Glomerular visceral epithelial cell (primary cell): ENCODE measurements at regions not wholly inside any gene's neighbourhood (a gene's known extent, or its start where the extent isn't known, plus 50 kb on each side); places are given as distances from the start of the nearest gene placed in this dataset.

Experiments
- DNase-seq: peaks from one replicate; pipeline ENCODE4 v3.0.0-alpha.2; 2016; ENCODE audit errors: extremely low spot score

- DNase-seq, result no peak
Observed at GRCh38 chr4:53777244-53777984, 186.1 kb upstream of the LNX1 start.

DNA sequence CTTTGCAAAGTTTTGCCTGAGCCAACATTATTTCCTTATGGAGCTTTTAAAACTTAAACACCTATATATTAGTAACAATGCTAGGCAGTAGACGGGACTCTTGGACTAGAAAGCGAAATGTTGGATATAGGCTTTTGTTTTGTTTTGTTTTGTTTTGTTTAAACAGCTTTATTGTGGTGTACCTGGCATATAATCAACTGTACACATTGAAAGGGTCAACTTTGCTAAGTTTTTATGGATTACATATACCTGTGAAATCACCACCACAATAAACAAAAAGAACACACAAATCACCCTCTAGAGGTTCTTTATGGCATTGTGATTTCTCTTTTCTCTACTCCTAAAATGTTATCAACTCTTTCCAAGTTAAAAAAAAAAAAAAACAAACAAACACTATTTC, 184.9 kb upstream of the LNX1 start:
- no peak for DNase-seq

GRCh38 chr4:53775381-53775780, 184.1 kb upstream of the LNX1 start:
- no peak for DNase-seq

DNA sequence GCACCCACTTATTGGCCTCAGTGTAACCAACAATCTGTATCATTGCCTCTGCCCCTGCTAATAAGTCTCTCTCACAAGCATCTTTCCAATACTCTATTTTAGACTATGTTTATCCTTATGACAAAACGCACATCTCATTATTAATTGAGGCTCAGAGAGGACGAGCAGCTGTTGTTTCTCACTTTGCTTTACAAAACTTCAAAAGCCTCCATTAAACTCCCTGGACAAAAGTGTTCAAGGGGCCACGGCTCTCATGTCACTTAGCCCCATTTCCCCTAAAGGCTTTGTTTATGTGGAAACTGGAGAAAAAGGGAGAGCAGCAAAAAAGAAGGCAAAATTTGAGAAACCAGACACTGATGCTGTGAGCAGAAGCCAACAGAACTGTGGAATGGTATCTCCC, 180.0 kb upstream of the LNX1 start:
- DNase-seq, result no peak

GRCh38 chr4:53767482-53767881, 176.2 kb upstream of the LNX1 start:
- DNase-seq, result no peak

- no peak for DNase-seq
Observed at GRCh38 chr4:53764761-53765490, 173.6 kb upstream of the LNX1 start.

- DNase-seq, result no peak
Observed at GRCh38 chr4:53763813-53764597, 172.7 kb upstream of the LNX1 start.

- no peak for DNase-seq
Observed at GRCh38 chr4:53755656-53756055, 164.4 kb upstream of the LNX1 start.

- no peak for DNase-seq
Observed at GRCh38 chr4:53752124-53752523, 160.8 kb upstream of the LNX1 start.

DNA sequence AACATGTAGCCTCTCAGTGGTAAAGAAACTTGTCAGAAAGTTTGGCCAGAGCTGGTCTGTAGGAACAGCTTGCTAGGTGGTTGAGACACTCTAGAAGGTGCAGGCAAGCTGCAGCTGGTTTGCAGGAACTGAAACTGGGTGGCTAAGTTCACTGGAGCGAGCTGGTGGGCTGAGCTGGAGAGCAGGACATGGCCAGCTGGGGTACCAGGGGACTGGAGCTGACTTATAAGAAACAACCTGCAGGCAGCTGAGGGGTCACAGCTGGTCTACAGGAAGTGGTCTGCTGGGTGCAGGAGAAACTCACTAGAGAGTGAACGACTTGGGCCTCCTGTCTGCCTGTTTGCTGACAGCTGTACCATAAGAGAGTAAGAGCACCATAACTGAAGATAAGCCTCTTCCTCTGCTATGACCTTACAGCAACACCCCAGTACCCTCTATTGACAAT, 157.1 kb upstream of the LNX1 start:
- no peak for DNase-seq

- no peak for DNase-seq
Observed at GRCh38 chr4:53747401-53747800, 156.1 kb upstream of the LNX1 start.

DNA sequence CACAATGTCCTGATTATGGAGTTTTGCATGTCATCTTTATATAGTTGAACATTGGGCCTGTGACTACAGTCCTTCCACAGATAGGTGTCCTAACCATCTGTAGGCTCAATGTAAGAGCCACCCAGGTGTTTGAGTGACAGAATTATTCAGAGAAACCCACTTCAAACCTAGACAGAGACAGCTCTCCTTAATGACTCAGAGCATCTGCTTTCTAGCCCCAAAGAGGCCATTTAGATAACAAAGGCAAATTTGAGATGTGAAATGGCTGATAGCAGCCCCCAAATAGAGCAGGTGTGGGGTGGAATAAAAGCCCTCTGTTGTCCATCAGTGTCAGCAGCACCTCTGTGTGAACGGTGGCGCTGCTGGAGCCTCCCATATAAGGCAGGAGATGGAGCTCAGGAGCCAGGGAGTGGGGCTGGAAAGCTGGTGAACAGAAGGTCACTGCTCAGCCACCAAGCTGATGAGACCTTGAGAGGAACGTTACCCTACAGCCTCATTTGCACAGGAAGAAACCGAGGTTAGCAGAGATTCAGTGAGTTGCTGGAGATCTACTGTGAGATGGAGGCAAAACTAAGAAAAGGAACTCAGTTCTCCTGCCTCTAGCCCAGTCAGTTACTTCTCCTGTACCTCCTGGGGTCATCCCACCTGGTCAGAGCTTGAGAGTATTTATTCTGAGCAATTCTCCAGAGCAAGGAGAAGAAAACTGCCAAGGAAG, 153.3 kb upstream of the LNX1 start:
- no peak for DNase-seq

DNA sequence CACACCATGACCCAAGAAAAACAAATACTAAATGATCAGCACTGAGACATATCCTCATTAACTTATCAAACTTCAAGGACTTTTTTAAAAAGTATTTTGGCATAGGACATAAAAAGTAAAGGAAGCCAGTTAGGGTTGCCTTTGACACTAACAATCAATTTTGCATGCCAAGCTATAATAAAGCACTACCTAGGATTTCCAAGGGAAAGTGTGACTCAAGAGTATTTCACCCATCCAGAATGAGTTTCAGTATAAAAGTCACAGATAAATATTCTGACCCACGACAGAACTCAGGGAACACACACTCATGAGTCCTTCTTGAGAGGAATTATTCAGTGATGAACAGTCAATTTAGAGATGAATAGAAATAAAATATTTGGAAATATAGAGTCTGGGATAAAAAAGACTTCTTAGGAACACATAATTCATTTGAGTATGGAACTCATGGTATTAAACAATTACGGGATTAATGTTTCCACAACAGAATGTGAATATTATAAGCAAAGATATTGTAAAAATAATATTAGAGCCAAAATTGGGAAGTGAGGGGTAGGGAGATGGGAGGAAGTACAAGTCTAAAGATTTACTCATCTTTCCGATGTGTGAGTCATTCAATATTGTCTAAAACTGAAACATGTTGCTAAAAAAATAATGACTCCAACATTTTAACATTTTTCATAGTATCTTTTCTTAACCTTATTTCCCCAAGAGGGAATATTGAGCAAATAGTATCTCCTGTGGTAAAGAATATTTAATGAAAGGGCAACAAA, 143.5 kb upstream of the LNX1 start:
- no peak for DNase-seq

GRCh38 chr4:53734182-53734581, 142.9 kb upstream of the LNX1 start:
- no peak for DNase-seq

DNA sequence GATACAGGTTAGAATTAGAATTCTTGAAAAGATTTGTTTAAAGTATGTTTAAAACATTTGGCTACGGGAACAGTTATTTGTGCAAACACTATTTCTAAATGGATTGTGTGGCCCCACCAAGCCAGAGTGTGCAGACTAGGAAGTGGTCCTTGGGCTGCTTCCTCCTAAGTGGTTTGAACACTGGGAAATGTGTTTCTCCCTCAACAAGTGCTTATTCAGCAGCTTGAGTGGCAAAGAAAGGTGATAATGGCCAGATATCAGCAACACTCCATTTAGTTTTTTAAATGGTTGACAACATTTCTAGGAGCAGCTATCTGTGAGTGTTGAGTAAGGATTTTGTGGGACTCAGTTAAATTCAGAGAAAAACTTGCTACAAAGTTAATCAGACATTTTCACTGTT, 141.4 kb upstream of the LNX1 start:
- no peak for DNase-seq

- no peak for DNase-seq
Observed at GRCh38 chr4:53730031-53730805, 138.9 kb upstream of the LNX1 start.

DNA sequence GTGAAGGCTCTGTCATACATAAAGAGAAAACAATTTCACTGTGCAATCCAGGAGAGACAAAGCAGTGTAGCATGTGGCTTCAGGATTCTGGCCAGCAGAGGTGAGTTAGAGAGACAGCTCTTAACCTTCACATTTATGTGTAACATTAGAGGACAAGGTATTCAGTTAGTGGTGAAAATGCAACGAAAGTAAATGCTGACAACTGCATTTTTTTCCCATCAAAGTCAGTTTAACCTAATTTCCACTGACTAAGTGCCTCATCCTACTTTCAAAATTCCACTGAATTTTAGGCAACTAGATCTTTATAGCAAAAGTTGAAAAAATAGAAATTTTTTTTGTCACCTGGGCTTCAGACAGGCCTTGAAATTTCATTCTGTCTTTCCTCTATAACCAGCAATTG, 130.8 kb upstream of the LNX1 start:
- no peak for DNase-seq

- no peak for DNase-seq
Observed at GRCh38 chr4:53721263-53721662, 130.0 kb upstream of the LNX1 start.

DNA sequence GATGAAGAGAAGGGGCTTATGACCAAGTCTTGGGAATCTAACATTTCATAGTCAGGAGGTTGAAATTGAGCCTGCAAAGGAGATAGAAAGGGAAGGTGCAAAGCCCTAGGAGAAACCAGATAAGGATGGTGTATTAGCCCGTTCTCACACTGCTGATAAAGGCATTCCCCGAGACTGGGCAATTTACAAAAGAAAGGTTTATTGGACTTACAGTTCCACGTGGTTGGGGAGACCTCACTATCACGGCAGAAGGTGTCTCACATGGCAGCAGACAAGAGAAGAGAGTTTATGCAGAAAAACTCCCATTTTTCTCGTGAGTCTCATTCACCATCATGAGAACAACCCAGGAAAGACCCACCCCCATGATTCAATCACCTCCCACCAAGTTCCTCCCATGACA, 129.5 kb upstream of the LNX1 start:
- no peak for DNase-seq

- DNase-seq, result no peak
Observed at GRCh38 chr4:53717064-53717549, 125.8 kb upstream of the LNX1 start.
